ENCODE measurements at regions not wholly inside any gene's neighbourhood (a gene's known extent, or its start where the extent isn't known, plus 50 kb on each side); places are given as distances from the start of the nearest gene placed in this dataset.

DNA sequence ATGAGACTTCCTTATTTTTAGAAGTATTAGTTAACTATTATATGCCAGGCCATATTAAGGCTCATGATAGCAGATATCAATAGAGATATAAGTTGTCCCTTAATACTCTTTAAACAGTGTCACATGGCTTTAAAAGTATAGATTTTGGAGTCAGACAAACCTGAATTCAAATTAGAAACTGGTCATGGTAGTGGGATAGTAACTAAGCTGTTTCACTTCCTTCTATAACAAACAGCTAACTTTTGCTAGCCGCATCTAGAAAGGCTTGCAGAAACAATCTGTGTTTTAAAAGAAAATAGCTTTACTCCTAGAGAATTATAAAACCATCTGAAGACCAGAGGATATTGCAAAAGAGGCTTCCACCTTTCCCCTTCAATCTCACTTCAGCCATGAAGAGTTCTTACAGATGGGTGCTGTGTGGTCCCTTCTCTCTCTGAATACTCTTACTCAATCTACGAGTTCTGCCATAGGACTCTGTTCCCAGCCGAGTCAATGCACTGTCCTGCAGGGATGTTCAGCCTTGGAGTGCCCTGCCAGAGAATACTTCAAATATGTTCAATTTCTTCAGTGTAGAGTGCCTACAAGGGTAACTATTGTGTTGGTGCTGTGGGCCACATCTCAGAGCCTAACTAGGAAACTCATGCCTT is 810.2 kb downstream of the EFNA5 start:
- CTCF ChIA-PET: no interaction called here
- no peak overlapping the region for H3K4me3 Mint-ChIP-seq (ENCODE audit: unreplicated experiment)
- H3K9me3 Mint-ChIP-seq (ENCODE audit: unreplicated experiment): no peaks in the 10 kb centered on the region
- H3K27ac Mint-ChIP-seq (ENCODE audit: low read depth, unreplicated experiment): no peak overlapping the region
- H3K27me3 Mint-ChIP-seq (ENCODE audit: insufficient read depth, unreplicated experiment): no peaks in the 10 kb centered on the region
- BruUV-seq (replicated peaks): no TSS peak
- POLR2A ChIA-PET: no interaction called here
- TF ChIP-seq, protein P1, sequence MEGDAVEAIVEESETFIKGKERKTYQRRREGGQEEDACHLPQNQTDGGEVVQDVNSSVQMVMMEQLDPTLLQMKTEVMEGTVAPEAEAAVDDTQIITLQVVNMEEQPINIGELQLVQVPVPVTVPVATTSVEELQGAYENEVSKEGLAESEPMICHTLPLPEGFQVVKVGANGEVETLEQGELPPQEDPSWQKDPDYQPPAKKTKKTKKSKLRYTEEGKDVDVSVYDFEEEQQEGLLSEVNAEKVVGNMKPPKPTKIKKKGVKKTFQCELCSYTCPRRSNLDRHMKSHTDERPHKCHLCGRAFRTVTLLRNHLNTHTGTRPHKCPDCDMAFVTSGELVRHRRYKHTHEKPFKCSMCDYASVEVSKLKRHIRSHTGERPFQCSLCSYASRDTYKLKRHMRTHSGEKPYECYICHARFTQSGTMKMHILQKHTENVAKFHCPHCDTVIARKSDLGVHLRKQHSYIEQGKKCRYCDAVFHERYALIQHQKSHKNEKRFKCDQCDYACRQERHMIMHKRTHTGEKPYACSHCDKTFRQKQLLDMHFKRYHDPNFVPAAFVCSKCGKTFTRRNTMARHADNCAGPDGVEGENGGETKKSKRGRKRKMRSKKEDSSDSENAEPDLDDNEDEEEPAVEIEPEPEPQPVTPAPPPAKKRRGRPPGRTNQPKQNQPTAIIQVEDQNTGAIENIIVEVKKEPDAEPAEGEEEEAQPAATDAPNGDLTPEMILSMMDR (IDR thresholded peaks at IDR 0.05; ENCODE audit: unreplicated experiment): no peak
- intact Hi-C loops (cut with micrococcal nuclease): no loop called here
- H3K4me1 Mint-ChIP-seq (ENCODE audit: insufficient read depth, unreplicated experiment): no peaks in the 10 kb centered on the region
- no peaks in the 10 kb centered on the region for H3K36me3 Mint-ChIP-seq (ENCODE audit: insufficient read depth, unreplicated experiment)
- DNase-seq (ENCODE audit: unreplicated experiment): no peak

DNA sequence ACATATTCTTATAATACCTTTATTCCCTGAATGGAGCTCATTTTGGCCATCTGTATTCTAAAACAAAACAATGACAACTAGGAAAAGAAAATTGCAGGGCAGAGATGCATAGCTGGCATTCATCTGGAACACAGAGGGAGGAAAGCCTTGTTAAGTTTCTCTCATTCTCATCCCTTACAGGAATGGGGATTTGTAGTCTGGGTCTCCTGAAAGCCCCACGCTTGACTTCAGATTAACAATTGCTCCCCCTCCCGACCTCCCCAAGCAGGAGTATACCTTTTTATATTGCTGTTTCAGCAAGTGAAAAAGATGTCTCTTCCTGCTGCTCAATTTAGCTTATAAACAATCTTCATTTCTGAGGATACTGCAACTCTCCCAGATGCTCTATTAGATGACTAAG is 812.1 kb downstream of the EFNA5 start:
- TF ChIP-seq, protein P1 (IDR thresholded peaks at IDR 0.05; ENCODE audit: unreplicated experiment): no peak
- ChIA-PET CTCF (interaction anchor here (0.5 to 0.6 kb wide), 3 partner anchors 94 to 575 kb away, joined by 3 read pairs; no protein-coding TSS in a partner anchor), POLR2A (interaction anchor here (0.7 to 0.9 kb wide), 2 partner anchors 9 to 954 kb away, joined by 3 read pairs; no protein-coding TSS in a partner anchor)
- Mint-ChIP-seq H3K4me3 (ENCODE audit: unreplicated experiment) (no peak overlapping the region), H3K36me3 (ENCODE audit: insufficient read depth, unreplicated experiment) (no peaks in the 10 kb centered on the region), H3K27ac (ENCODE audit: low read depth, unreplicated experiment) (no peak overlapping the region), H3K27me3 (ENCODE audit: insufficient read depth, unreplicated experiment) (no peaks in the 10 kb centered on the region), H3K4me1 (ENCODE audit: insufficient read depth, unreplicated experiment) (no peaks in the 10 kb centered on the region), H3K9me3 (ENCODE audit: unreplicated experiment) (no peaks in the 10 kb centered on the region)
- no peak for DNase-seq (ENCODE audit: unreplicated experiment)
- intact Hi-C loops (cut with micrococcal nuclease): no loop called here
- BruUV-seq (replicated peaks): no TSS peak

DNA sequence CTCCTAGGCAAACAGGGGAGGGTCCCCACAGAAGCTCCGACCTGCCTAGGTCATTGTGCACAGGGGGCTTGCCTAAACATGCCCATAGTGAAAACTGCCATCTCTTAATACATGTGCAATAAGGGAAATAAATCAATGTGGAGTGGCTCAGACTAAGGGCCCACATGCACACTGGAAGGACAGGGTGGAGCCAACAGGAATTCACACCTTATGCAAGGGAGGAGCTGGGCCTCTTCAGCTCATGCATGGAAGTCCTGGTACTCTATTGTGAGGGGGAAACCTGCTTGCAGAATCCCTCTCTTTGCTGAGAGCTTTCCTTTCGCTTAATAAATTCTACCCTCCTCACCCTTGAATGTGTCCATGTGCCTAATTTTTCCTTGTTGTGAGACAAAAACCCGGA is 815.8 kb downstream of the EFNA5 start:
- Mint-ChIP-seq H3K27ac (ENCODE audit: low read depth, unreplicated experiment) (no peak overlapping the region), H3K4me3 (ENCODE audit: unreplicated experiment) (no peak overlapping the region), H3K36me3 (ENCODE audit: insufficient read depth, unreplicated experiment) (no peaks in the 10 kb centered on the region), H3K4me1 (ENCODE audit: insufficient read depth, unreplicated experiment) (no peaks in the 10 kb centered on the region), H3K9me3 (ENCODE audit: unreplicated experiment) (no peaks in the 10 kb centered on the region), H3K27me3 (ENCODE audit: insufficient read depth, unreplicated experiment) (no peaks in the 10 kb centered on the region)
- TF ChIP-seq, protein P1 (IDR thresholded peaks at IDR 0.05; ENCODE audit: unreplicated experiment): no peak
- POLR2A ChIA-PET: no interaction called here
- CTCF ChIA-PET: no interaction called here
- no peak for DNase-seq (ENCODE audit: unreplicated experiment)
- intact Hi-C loops (cut with micrococcal nuclease): no loop called here
- no TSS peak for BruUV-seq (replicated peaks)

DNA sequence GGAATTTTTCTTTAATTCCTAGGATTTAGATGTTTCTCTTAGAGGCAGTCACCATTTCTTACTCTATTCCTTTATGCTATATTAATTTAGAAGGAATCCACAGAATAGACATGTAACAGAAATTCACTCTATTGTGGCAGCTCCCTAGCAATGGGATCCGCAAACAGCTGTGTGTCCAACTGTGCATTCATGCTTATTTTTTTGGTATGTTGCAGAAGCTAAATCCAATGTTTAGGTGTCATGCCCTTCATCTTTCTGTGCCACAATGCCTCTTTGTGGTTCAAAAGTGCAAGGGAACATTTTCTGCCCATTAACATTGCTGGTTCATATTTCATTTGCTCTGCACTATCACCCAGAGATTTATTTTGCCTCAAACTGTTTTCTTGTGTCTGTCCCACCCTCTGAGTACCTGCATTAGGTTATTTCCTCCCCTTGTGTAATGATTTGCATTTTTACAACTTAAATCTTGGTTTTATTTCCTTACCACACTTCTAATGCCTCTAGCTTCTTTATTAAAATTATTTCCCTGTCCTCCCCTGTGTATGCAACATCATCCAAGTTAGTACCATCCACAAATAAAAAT is 816.5 kb downstream of the EFNA5 start:
- H3K27me3 Mint-ChIP-seq (ENCODE audit: insufficient read depth, unreplicated experiment): no peaks in the 10 kb centered on the region
- no peaks in the 10 kb centered on the region for H3K4me1 Mint-ChIP-seq (ENCODE audit: insufficient read depth, unreplicated experiment)
- H3K36me3 Mint-ChIP-seq (ENCODE audit: insufficient read depth, unreplicated experiment): no peaks in the 10 kb centered on the region
- no peak for DNase-seq (ENCODE audit: unreplicated experiment)
- H3K27ac Mint-ChIP-seq (ENCODE audit: low read depth, unreplicated experiment): no peak overlapping the region
- ChIA-PET CTCF (interaction anchor here (0.6 to 1.4 kb wide), 2 partner anchors 10 to 309 kb away, joined by 3 to 9 read pairs; no protein-coding TSS in a partner anchor), POLR2A (no interaction called here)
- TF ChIP-seq, protein P1 (IDR thresholded peaks at IDR 0.05; ENCODE audit: unreplicated experiment): no peak
- no peaks in the 10 kb centered on the region for H3K9me3 Mint-ChIP-seq (ENCODE audit: unreplicated experiment)
- H3K4me3 Mint-ChIP-seq (ENCODE audit: unreplicated experiment): no peak overlapping the region
- intact Hi-C loops (cut with micrococcal nuclease): no loop called here
- BruUV-seq (replicated peaks): no TSS peak

All from MCF 10A (cell line).